Activated CD4-positive, CD25-positive, alpha-beta regulatory T cell (primary cell): ENCODE measurements at regions not wholly inside any gene's neighbourhood (a gene's known extent, or its start where the extent isn't known, plus 50 kb on each side); places are given as distances from the start of the nearest gene placed in this dataset.
"Not testable (repeated sequence)": the region's sequence is repeated elsewhere in the genome, so short reads cannot be mapped to it uniquely, and the experiment has no call there.

Experiments
- DNase-seq, 4 experiments: peaks; one replicate each; lab custom pipeline; 2025; lab: John Stamatoyannopoulos, UW

DNA sequence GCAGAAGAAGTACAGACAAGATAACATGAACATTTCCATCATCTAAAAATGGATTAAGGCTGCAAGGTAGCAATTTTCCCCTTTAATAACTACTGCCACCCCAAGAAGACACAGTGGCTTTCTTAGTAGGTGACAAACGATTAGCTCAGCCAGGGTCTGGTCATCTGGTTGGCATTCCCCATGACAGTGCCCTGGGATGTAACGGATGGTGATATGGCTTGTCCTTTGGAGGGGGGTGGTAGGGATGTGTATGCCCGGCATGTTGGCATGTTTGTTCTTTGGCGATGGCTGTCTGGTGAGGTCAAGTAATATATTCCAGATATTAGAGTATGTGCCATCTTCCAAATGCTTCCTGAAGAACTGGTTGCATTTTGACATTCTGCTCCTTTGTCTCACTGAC is 135.6 kb upstream of the ZNF536 start:
- DNase-seq, result no peak

DNA sequence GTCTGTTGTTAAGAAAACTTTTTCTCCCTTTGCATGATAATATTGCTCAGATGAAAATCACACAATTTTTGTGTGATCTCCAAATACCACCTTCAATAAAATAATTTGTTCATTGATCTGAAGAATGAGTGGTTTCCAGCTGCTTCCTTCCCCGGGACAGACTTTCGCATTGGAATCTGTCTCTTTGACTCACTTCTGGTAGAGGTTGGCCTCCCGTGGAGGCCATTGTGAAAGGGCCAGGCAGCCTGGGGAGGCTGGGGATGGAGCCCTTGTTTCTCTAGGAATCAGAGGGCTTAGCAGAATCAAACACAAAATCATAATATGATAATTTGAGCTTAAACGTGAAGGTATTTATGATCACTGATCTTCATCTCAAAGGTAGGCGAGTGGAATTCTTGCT is 135.0 kb upstream of the ZNF536 start:
- no peak for DNase-seq

DNA sequence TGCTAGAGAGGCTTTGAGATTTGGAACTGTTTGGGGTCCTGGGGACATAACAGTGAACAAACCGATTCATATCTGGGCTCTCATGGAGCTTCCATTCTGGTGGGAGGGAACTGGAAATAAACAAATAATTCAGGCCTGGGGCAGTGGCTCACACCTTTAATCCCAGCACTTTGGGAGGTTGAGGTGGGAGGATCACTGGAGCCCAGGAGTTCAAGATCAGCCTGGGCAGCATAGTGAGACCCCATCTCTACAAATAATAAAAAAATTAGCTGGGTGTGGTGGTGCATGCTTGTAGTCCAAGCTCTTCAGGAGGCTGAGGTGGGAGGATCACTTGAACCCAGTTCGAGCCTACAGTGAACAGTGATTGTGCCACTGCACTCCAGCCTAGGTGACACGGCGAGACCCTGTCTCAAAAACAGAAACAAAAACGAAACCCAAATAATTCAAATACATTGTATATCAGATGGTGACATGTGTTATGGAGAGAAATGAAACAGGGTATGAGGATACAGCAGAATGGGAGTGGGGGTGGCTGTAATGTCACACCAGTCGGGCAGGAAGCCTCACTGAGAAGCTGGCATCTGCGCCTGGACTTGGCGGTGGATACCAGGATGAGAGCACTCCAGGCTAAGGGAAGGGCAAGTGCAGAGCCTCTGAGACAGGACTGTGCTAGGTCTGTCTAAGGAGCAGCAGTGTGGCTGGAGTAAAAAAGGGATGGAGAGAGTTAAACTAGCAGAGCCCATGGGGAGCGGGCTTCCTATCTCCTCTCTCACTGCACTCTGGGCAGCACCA is 131.1 kb upstream of the ZNF536 start:
- DNase-seq, result no peak

DNA sequence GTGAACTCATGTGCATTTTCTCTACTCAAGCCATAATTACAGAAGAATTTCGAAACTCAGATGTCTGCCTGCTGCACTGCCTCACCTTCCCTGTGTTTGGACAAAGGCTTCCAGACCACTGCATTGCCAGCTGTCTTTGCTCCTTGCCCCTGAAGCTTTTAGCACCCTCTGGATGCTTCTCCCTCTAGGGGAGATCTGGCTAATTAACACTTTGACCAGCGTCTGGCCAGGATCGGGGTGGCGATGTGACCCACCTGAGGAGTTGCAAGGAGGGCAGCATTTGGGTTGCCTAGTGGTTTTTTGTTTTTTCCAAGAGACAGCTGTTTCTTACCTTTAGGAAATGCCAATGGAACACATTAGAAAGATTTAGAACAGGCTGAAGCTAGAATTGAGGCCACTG is 127.7 kb upstream of the ZNF536 start:
- DNase-seq, result no peak

DNA sequence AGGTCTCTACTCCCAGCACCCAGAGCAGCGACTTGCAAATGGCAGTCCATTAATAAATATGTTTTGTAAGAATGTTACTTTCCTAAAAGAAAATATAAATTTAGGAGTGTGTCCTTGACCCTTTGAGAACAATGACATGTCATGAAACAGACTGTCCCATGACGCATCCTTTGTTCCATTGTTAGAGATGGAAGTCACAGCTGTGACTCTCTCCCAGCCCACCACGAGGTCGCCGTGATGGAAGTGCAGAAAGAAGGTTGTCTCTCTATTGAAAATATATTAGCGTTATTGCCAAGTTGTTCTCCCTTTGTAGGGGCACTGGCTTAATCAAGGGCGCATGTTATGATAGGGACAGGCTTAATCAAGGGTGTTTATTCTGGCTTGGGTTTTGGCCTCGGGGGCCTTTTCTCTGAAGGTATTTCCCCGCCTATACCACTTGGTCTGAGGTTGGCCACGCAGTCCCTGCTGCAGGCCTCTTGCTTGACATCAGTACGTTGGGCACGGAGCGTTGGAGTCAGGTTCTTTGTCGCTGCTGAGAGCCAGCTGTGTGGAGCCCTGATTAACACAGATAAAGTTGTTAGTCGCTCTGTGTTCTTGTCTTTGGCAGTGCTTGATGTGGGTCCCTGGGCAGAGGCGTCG is 126.7 kb upstream of the ZNF536 start:
- DNase-seq, result no peak

DNA sequence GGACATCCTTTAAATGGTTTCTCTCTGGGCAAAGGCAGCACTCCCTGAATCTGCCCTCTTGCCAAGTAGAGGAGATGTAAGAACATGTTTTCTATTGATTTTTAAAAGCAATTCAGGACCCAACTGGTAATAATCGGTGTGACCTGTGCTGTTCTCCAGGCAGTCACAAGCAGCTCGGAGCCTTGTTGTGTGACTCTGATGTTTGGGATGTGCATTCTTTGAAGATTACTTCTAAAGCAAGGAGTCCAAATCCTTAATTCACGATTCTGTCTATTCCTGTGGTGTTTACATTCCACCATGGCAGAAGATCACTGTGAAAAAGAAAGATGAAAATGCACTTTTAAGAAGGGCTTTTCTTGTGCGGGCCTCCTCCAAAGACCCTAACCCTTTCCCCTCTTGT is 122.3 kb upstream of the ZNF536 start:
- DNase-seq, result no peak

DNA sequence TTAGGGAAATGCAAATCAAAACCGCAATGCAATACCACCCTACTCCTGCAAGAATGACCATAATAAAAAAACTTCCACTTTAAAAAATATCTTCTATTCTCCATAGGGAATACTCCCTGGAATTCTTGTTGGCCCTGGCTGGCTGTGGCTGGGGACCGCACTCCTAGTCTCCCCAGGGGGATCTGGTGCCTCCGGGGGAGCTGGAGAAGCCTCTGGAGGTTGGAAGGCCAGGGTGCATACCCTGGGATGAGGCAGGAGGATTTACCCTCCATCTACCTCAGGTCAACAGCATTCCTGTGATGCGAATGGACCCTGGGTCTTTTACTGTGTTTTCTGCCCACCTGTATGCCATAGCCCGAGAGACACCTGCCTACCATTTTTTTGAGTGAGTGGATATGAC is 120.0 kb upstream of the ZNF536 start:
- DNase-seq, result no peak

DNA sequence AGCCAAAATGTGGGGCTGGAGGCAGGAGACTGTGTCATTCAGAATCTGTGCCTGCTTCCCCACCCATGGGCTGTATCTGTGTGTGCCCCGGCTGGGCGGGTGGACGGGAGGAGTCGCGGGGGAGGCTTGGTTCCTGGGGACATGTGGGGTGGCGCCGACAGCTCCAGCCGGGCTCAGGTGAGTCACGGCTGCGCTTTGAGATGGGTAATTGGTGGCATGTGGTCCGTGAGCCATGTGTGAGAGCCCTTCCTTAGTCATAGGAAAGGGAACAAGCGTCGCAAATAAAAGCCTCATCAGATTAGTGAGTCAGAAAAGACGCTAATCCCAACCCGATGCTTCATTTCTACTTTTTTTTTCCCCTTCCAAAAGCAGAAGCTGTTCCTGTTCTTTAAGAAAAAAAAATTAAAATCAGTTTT is 118.6 kb upstream of the ZNF536 start:
- DNase-seq, result no peak

DNA sequence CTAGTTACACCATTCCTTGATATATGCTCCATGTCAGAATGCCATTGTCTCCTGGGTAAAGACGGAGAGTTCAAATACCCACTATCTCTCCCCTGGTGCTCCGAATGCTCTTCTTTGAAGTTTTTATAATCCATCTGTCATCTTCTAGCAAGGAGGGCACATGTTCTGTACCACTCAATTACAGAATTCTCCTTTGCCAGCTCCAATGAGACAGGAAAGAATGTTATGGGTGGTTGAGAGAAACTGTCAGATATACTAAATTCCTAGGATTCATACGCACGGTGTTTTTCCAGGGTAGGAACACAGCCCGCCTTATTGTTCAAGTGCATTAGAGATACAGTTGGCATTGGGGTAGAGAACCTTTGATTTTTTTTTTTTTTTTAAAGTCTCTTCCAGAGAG is 118.0 kb upstream of the ZNF536 start:
- no peak for DNase-seq

DNA sequence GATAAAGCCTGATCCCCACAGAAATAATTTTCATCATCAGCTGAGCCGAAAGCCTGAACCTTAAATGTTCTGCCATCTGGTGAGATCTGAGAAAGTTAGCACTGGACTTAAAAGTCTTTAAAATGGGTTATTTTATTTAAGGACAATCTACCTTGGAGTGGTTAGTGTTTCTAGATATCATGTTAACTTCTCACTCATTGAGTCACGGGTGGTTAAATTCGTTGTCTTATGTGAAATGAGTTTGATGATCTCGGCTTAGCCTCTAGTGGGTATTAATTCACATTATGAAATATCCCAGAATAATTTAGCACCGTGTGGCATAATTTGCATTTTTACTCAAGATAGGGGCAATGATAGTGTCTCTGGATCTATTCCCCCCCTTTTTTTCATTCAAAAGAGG is 117.4 kb upstream of the ZNF536 start:
- no peak for DNase-seq

DNA sequence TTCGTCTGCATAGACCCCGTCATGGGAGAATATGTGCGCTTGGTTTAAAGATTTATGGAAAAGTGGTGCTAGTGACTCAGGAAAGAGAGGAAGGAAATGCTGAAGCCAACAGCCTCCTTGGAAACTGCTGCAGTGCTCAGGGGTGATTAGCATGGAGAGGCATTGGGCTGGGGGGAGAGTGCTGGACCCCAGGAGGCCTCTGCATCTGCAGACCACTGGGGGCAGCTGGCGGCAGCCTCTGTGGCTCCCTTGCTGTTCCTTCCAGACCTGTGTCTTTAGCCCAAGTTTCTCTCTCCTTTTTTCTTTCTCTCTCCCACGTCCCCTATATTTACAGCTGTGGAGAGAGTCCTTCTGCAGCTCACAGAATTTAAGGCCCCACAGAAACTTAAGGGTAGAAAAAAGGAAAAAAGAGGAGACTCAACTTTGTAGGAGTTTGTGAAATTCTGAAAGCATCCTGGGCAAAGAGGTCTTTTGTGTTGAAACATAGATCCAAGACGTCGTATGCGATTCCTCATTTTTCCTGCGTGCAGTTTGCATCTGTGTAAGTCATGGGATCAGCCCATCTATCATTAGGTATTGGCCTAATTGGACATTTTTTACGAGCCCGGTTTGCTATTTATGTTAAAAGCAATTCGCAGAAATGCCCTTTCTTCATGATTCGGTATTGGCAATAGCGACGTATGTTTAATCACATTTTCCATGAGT is 116.2 kb upstream of the ZNF536 start:
- DNase-seq, result no peak

DNA sequence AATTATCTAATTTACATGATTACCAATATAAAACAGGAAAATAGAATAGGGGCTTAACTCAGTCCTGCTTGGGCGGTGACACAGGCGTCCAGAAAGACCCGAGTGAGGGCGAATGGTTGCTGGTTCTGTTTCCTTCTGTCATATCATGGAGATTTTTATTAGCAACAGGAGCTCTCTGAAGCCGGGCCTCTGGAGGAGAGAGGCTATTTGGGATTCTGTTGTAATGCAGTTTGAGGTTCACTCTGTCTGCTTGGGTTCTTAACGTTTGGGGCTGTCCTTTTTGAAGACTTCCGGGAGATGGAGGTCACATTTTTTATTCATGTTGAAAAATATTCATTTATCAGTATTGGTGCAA is 115.7 kb upstream of the ZNF536 start:
- DNase-seq, result no peak

DNA sequence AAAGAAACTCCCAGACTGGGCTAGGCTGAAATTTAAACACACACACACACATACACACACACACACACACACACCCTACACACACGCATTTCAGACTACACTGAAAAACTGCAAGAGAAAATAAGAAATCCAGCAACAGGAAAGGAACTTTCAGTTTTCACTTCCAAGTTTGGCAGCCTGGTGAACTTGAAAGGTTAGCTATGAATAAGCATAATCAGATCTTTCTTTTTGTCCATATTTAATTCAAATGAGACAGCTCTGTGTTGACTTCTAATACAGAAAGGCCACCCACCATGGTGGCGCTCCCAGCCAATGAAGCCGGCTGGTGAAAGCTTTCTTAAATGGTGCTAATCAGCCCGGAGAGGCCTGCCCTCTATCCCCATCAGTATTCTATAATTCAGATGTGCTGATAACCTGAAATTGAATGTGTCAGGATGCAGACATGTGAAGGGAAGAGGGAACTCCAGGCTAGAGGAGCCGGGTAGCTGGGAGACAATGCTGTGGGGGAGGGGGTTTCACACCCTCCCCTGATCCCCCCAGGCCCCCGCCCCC is 108.3 kb upstream of the ZNF536 start:
- DNase-seq, result no peak

DNA sequence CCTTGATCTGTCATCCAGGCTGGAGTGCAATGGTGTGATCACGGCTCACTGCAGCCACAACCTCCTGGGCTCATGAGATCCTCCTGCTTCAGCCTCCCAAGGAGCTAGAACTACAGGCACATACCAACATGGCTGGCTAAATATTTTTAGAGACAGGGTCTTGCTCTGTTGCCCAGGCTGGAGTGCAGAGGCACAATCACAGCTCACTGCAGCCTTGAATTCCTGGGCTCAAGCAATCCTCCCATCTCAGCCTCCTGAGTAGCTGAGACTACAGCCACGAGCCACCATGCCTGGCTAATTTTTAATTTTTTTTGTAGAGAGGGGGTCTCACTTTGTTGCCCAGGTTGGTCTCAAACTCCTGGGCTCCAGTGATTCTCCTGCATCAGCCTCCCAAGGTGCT is 106.3 kb upstream of the ZNF536 start:
- DNase-seq, result not testable (repeated sequence)

DNA sequence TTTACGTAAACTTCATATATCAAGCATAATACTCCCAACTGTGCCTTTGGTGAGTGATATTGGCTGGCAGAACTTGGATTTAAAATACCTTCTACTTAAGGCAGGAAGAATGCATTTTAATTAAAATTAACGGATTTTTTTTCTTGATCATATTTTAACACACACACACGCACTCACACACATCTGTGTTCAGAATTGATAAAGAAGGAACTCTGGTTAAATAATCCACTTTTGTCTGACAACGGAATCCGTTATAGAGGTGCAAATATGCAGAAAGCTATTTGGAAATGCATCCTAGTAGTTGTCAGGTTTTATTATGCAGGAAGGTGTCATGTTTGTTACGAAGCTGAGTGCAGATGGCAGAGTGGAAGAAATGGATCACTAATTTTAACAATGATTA is 105.5 kb upstream of the ZNF536 start:
- no peak for DNase-seq

DNA sequence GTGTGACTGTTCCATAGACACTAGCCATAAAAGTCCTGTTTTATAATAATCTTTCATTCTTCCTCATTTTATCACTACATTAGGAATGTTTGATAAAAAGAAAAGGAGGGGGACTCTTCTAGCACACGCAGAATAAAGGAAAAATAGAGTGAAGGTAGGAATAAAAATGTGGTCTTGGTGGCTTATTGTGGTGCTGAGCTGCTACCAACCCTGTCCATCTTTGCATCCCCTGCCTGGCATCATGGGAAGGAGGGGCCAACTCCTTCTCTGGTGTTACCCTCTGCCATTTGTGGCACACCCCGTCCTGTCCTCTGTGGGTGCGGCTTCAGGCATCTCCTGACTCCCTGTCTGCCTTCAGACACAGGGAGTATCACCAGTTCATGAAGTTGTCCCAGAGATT is 104.9 kb upstream of the ZNF536 start:
- no peak for DNase-seq

DNA sequence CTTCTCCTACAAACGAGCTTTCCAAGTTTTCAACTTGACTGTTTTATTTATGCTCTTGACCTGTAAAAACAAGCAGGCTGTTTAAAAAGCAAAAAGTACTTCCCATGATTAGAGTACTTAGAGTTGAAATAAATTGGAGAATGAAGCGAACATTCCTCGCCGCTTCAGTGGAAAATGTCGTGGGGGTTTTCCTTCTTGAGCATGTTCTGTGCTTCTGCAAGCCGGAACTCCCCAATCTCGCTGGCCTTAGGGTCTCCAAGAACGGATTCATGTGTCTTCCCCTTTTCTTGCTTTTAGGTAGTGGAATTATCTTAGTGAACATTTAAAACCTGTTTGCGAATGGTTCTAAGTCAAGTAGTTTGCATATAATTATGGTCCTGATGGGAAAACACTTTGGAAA is 103.6 kb upstream of the ZNF536 start:
- DNase-seq, result no peak

DNA sequence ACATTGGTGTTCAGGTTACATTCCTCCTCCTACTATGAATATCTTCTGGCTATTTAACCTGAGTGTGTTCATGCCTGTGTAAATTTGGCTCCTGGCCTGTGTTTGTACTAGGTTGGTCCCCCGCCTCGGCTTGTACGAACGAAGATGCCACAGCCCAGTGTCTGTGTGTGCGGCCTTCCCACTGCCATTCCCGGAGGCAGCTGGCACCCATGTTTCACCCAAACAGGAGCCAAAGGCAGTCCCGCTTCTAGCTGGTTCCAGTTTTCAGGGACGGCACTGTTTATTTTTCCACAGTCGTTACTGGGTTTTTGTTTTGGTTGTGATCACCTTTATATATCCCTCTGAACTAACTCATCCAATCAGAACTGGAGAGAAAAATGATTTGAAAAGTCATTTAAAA is 102.5 kb upstream of the ZNF536 start:
- DNase-seq, result no peak

DNA sequence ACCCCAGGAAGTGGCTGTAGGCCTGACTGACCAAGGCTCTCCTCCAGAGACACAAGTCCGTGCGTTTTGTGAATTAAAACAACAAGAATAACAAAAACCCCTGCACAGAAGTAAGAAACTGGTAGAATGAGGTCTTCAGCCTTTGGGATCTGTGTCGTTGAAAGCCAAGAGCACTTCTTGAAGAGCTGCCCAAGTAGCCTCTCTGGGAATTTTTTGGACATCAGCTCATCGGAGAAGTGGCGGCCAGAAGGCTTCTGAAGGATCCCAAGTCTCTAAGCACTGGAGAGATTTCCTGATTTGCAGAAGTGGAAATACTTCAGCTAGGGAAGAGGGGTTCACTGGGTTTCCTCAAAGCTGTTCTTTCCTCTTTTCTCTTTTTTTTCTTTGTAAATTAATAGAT is 100.4 kb upstream of the ZNF536 start:
- DNase-seq, result no peak

DNA sequence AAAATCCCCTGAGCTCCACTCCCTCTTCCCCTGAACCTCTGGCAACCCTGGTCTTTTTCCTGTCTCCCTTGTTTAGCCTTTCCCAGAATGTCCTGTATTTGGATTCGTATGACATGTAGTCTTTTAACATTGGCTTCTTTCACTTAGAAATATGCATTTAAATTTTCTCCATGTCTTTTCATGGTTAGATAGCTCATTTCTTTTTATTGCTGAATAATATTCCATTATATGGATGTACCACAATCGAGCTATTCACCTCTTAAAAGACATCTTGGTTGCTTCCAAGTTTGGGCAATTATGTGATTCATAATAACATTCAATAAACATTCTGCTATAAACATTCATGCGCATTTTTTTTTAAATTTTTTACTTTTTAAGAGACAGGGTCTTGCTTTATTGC is 99.6 kb upstream of the ZNF536 start:
- DNase-seq, result no peak

DNA sequence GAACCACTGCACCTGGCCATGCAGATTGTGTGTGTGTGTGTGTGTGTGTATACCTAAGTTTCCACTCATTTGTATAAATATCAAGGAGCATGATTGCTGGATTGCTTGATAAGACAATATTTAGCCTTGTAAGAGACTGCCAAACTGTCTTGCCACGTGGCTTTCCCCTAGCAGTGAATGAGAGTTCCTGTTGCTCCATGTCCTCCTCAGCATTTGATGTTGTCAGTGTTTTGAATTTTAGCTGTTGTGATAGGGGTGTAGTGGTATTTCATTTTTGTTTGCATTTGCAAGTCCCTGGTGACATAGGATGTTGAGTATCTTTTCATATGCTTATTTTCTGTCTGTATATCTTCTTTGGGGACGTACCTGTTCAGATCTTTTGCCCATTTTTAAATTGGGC is 99.0 kb upstream of the ZNF536 start:
- DNase-seq, result no peak

DNA sequence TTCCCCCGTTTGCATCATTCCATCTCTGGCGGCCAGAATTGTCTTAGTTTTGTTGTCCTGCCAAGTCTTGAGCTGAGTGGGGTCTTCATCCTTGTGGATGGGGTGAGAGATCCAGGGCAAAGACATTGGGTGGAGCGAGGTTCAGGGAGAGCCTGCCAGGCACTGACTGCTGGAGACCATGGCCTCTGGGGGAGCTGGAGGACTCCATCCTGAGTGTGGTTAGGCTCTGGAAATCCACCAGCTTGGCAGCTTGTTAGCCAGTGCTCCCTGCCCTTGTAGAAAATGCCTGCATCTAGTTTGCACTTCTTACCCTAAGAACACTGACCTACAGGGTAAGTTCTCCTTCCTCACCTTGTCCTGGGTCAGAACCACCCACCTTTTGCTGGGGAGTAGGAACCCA is 97.2 kb upstream of the ZNF536 start:
- DNase-seq, result no peak
